IMR-90 (cell line): ENCODE measurements at regions not wholly inside any gene's neighbourhood (a gene's known extent, or its start where the extent isn't known, plus 50 kb on each side); places are given as distances from the start of the nearest gene placed in this dataset.

ENCODE experiments used
- ATAC-seq: fragments of 200-7000 bp; cut with Tn5 transposase; 2 replicates; pipeline ENCODE4 v1.9.1; 2020; ENCODE audit warnings: low read depth, mild to moderate bottlenecking, moderate library complexity
- BruUV-seq: library from RNA; stranded (reverse); fragments of 400-500 nt; replicated peaks from 2 replicates; lab custom pipeline; 2021; lab: Mats Ljungman, UMichigan
- CTCF ChIA-PET: fragments of 300-600 bp; formaldehyde crosslinking; extraction: SDS; loops from one replicate; lab custom pipeline; 2021; ENCODE audit warnings: antibody characterized with exemption; lab: Yijun Ruan, JAX
- POLR2A ChIA-PET: fragments of 300-600 bp; sonication (Branson Sonifier 250); formaldehyde crosslinking; loops from one replicate; lab custom pipeline; 2022; ENCODE audit warnings: antibody characterized with exemption; ENCODE audit not compliant: unreplicated experiment; lab: Charles Lee
- DNase-seq: peaks from one replicate; pipeline ENCODE4 v3.0.0; 2013
- H2AFZ ChIP-seq: replicated peaks from 2 replicates; pipeline ENCODE3; 2013; ENCODE audit warnings: low read length, mild to moderate bottlenecking; ENCODE audit not compliant: poor library complexity
- H2AK5ac ChIP-seq: 2 replicates; pipeline ENCODE4 v1.6.1; 2013; ENCODE audit warnings: low read depth, low read length, inconsistent platforms
- H2AK9ac ChIP-seq: replicated peaks from 2 replicates; pipeline ENCODE3; 2013; ENCODE audit warnings: mild to moderate bottlenecking, low read depth, low read length, moderate library complexity; ENCODE audit not compliant: poor library complexity
- H2BK120ac ChIP-seq: 2 replicates; pipeline ENCODE4 v1.6.1; 2013; ENCODE audit warnings: low read depth, low read length, inconsistent platforms
- H2BK15ac ChIP-seq: 3 replicates; pipeline ENCODE4 v1.6.1; 2013; ENCODE audit warnings: low read depth, low read length, inconsistent platforms
- H2BK20ac ChIP-seq: 2 replicates; pipeline ENCODE4 v1.6.1; 2013; ENCODE audit warnings: low read depth, mild to moderate bottlenecking, inconsistent platforms, low read length, moderate library complexity
- H2BK5ac ChIP-seq: 2 replicates; pipeline ENCODE4 v1.6.1; 2013; ENCODE audit warnings: mild to moderate bottlenecking, low read depth, low read length, inconsistent platforms; ENCODE audit not compliant: poor library complexity, severe bottlenecking
- H3K14ac ChIP-seq: replicated peaks from 2 replicates; pipeline ENCODE4 v1.6.1; 2013; ENCODE audit warnings: low read depth, low read length, inconsistent platforms
- H3K18ac ChIP-seq: 2 replicates; pipeline ENCODE4 v1.6.1; 2013; ENCODE audit warnings: low read depth, low read length, control low read depth
- H3K23ac ChIP-seq: 2 replicates; pipeline ENCODE4 v1.6.1; 2013; ENCODE audit warnings: low read depth, low read length, inconsistent platforms
- H3K27ac ChIP-seq: 2 replicates; pipeline ENCODE4 v1.5.1; 2013; ENCODE audit warnings: mild to moderate bottlenecking, control low read depth, low read length; ENCODE audit not compliant: insufficient read depth
- H3K27me3 ChIP-seq: 2 replicates; pipeline ENCODE4 v1.6.1; 2013; ENCODE audit warnings: low read length; ENCODE audit not compliant: control insufficient read depth, insufficient read depth
- H3K36me3 ChIP-seq: 2 replicates; pipeline ENCODE4 v1.6.1; 2013; ENCODE audit warnings: low read length, mixed read lengths; ENCODE audit not compliant: control insufficient read depth, insufficient read depth
- H3K4ac ChIP-seq: 2 replicates; pipeline ENCODE4 v1.6.1; 2013; ENCODE audit warnings: low read depth, low read length, inconsistent platforms
- H3K4me1 ChIP-seq: 2 replicates; pipeline ENCODE4 v1.6.1; 2013; ENCODE audit warnings: low read length, mixed read lengths; ENCODE audit not compliant: control insufficient read depth, insufficient read depth
- H3K4me2 ChIP-seq: 2 replicates; pipeline ENCODE4 v1.6.1; 2013; ENCODE audit warnings: low read depth, mild to moderate bottlenecking, control low read depth, low read length, moderate library complexity
- H3K4me3 ChIP-seq: 2 replicates; pipeline ENCODE4 v1.5.1; 2013; ENCODE audit warnings: low read depth, mild to moderate bottlenecking, control low read depth, low read length, moderate library complexity; ENCODE audit not compliant: insufficient read depth
- H3K56ac ChIP-seq: 2 replicates; pipeline ENCODE4 v1.6.1; 2013; ENCODE audit warnings: low read length, inconsistent platforms; ENCODE audit not compliant: insufficient read depth; ENCODE audit errors: extremely low read depth
- H3K79me1 ChIP-seq, 2 experiments: 2 replicates each; pipeline ENCODE4 v1.6.1; 2013; ENCODE audit warnings: low read length in 2 of 2, inconsistent platforms in 1 of 2, low read depth in 1 of 2
- H3K9ac ChIP-seq: 2 replicates; pipeline ENCODE4 v1.6.1; 2013; ENCODE audit warnings: low read depth, low read length, control low read depth
- H3K9me1 ChIP-seq: 2 replicates; pipeline ENCODE4 v1.6.1; 2013; ENCODE audit warnings: low read length, inconsistent platforms; ENCODE audit not compliant: insufficient read depth
- H3K9me3 ChIP-seq: 2 replicates; pipeline ENCODE4 v1.6.1; 2013; ENCODE audit warnings: low read length; ENCODE audit not compliant: control insufficient read depth, insufficient read depth
- H4K20me1 ChIP-seq: 2 replicates; pipeline ENCODE4 v1.6.1; 2013; ENCODE audit warnings: low read length, inconsistent platforms; ENCODE audit not compliant: insufficient read depth
- H4K5ac ChIP-seq: 2 replicates; pipeline ENCODE4 v1.6.1; 2013; ENCODE audit warnings: mild to moderate bottlenecking, low read depth, low read length, control low read depth
- H4K8ac ChIP-seq, 2 experiments: 2 replicates each; pipeline ENCODE4 v1.6.1; 2013; ENCODE audit warnings: low read depth in 2 of 2, low read length in 2 of 2, control low read depth in 1 of 2, inconsistent platforms in 1 of 2
- H4K91ac ChIP-seq: 2 replicates; pipeline ENCODE4 v1.6.1; 2013; ENCODE audit warnings: low read depth, low read length, inconsistent platforms; ENCODE audit not compliant: insufficient read depth
- BHLHE40 ChIP-seq: fragments of 150-350 bp; IDR thresholded peaks from 2 replicates; pipeline ENCODE4 v1.6.1; 2016; ENCODE audit warnings: mild to moderate bottlenecking, low read depth, low read length
- CEBPB ChIP-seq: IDR thresholded peaks from 2 replicates; pipeline ENCODE4 v1.6.1; 2012; ENCODE audit warnings: low read depth, low read length, improper control_type of control experiment
- ELK1 ChIP-seq: fragments of 150-350 bp; IDR thresholded peaks from 2 replicates; pipeline ENCODE4 v1.6.1; 2016; ENCODE audit warnings: low read depth, mild to moderate bottlenecking, low read length, moderate library complexity, borderline replicate concordance
- FOS ChIP-seq: fragments of 150-350 bp; IDR thresholded peaks from 2 replicates; pipeline ENCODE4 v1.6.1; 2016; ENCODE audit warnings: low read depth, low read length
- MAFK ChIP-seq: IDR thresholded peaks from 2 replicates; pipeline ENCODE4 v1.6.1; 2012; ENCODE audit warnings: low read depth, low read length, improper control_type of control experiment
- NFE2L2 ChIP-seq: fragments of 150-350 bp; IDR thresholded peaks from 2 replicates; pipeline ENCODE4 v1.6.1; 2016; ENCODE audit warnings: low read depth, mild to moderate bottlenecking, low read length
- POLR2A ChIP-seq: IDR thresholded peaks from 2 replicates; pipeline ENCODE4 v1.6.1; 2012; ENCODE audit warnings: mild to moderate bottlenecking, low read depth, low read length
- RAD21 ChIP-seq: IDR thresholded peaks from 2 replicates; pipeline ENCODE4 v1.6.1; 2012; ENCODE audit warnings: low read length, improper control_type of control experiment
- RCOR1 ChIP-seq: IDR thresholded peaks from 2 replicates; pipeline ENCODE4 v1.6.1; 2012; ENCODE audit warnings: mild to moderate bottlenecking, low read length, improper control_type of control experiment; ENCODE audit not compliant: insufficient replicate concordance
- RFX5 ChIP-seq: IDR thresholded peaks from 2 replicates; pipeline ENCODE4 v1.8.0; 2012; ENCODE audit warnings: low read depth, mild to moderate bottlenecking, low read length, moderate library complexity
- SMC3 ChIP-seq: fragments of 150-350 bp; IDR thresholded peaks from 2 replicates; pipeline ENCODE4 v1.6.1; 2016; ENCODE audit warnings: low read depth, mild to moderate bottlenecking, antibody characterized with exemption, low read length, moderate library complexity
- WGBS, 2 experiments: methylation state at CpG; one replicate each; pipeline versions ENCODE4 v1.1.5 to v1.1.7; 2013; ENCODE audit warnings: missing lambda C conversion rate in 2 of 2; ENCODE audit not compliant: insufficient read length in 1 of 2; ENCODE audit errors: extremely low coverage in 2 of 2; 5-methylcytosine and 5-hydroxymethylcytosine counted together
- dilution Hi-C: fragments of 300-500 bp; cut with HindIII; formaldehyde crosslinking; loops from one replicate; pipeline ENCODE4 v1.14.3; 2018; ENCODE audit warnings: low sequenced_read_pairs; ENCODE audit not compliant: unreplicated experiment
- in situ Hi-C: fragments of 300-500 bp; cut with MboI; formaldehyde crosslinking; loops from 3 replicates; pipeline ENCODE4 v1.14.3; 2019; ENCODE audit warnings: low sequenced_read_pairs, inconsistent platforms, mixed read lengths
- intact Hi-C: fragments of 100-400 bp; cut with micrococcal nuclease; formaldehyde crosslinking; loops from 2 replicates; pipeline ENCODE4 v1.10.0; 2022
- TF ChIP-seq, protein P1 (sequence below): conservative IDR thresholded peaks from 2 replicates; pipeline ENCODE4 v1.5.1; 2012; ENCODE audit warnings: mild to moderate bottlenecking, low read depth, low read length, improper control_type of control experiment
- TF ChIP-seq, protein P2 (sequence below): fragments of 150-350 bp; IDR thresholded peaks from 2 replicates; pipeline ENCODE4 v1.6.1; 2017; ENCODE audit warnings: mild to moderate bottlenecking, antibody characterized with exemption, low read length, low read depth

DNA sequence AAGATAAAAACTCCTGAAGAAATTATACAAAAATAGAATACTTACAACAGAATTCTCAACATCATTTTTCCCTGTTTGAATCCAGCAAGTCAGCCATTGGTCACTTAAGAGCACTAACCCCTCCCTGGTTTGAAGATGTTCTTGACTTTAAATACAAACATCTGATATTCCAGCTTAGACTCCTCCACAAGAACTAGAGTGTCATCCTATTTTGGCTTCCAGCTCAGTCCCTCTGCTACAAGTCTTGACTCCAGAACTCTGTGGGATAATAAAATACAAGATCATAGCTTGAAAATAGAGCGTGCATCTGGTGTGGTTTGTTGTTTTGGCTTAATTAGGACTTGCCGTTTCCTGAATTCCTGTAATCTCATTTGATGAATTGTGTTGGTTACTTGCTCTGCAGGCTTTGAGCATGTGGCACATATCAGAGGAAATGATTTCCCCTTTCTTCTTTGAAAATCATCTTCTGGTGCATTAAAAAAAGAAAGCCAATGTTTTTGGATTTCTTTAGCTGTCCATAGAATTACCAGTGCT, 63.7 kb upstream of the DPT start:
- Histone ChIP-seq H3K18ac (no peak overlapping the region), H3K9me3 (no peaks in the 10 kb centered on the region), H3K23ac (no peak overlapping the region), H3K4ac (no peak overlapping the region), H3K14ac (no peak overlapping the region), H4K91ac (no peak overlapping the region), H3K9me1 (no peaks in the 10 kb centered on the region), H2AK9ac (no peak overlapping the region), H3K4me3 (no peak overlapping the region), H2BK5ac (no peak overlapping the region), H2AFZ (no peak overlapping the region), H3K4me1 (no peaks in the 10 kb centered on the region), H4K20me1 (no peaks in the 10 kb centered on the region), H3K27ac (no peak overlapping the region), H3K79me1 (no peaks in the 10 kb centered on the region), H3K27me3 (no peaks in the 10 kb centered on the region), H2BK20ac (no peak overlapping the region), H3K56ac (no peak overlapping the region), H3K9ac (no peak overlapping the region), H4K5ac (no peak overlapping the region), H3K4me2 (no peak overlapping the region), H2AK5ac (no peak overlapping the region), H3K36me3 (no peaks in the 10 kb centered on the region), H2BK15ac (no peak overlapping the region), H2BK120ac (no peak overlapping the region), H4K8ac (no peak overlapping the region)
- no peak for TF ChIP-seq RFX5
- TF ChIP-seq BHLHE40, result no peak
- no peak for TF ChIP-seq FOS
- no peak for TF ChIP-seq CEBPB
- no peak for TF ChIP-seq NFE2L2
- TF ChIP-seq POLR2A, result no peak
- no peak for TF ChIP-seq RCOR1
- TF ChIP-seq ELK1, result no peak
- no peak for TF ChIP-seq RAD21
- no peak for TF ChIP-seq MAFK
- TF ChIP-seq, protein P1, sequence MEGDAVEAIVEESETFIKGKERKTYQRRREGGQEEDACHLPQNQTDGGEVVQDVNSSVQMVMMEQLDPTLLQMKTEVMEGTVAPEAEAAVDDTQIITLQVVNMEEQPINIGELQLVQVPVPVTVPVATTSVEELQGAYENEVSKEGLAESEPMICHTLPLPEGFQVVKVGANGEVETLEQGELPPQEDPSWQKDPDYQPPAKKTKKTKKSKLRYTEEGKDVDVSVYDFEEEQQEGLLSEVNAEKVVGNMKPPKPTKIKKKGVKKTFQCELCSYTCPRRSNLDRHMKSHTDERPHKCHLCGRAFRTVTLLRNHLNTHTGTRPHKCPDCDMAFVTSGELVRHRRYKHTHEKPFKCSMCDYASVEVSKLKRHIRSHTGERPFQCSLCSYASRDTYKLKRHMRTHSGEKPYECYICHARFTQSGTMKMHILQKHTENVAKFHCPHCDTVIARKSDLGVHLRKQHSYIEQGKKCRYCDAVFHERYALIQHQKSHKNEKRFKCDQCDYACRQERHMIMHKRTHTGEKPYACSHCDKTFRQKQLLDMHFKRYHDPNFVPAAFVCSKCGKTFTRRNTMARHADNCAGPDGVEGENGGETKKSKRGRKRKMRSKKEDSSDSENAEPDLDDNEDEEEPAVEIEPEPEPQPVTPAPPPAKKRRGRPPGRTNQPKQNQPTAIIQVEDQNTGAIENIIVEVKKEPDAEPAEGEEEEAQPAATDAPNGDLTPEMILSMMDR, result no peak
- TF ChIP-seq SMC3, result no peak
- TF ChIP-seq, protein P2, sequence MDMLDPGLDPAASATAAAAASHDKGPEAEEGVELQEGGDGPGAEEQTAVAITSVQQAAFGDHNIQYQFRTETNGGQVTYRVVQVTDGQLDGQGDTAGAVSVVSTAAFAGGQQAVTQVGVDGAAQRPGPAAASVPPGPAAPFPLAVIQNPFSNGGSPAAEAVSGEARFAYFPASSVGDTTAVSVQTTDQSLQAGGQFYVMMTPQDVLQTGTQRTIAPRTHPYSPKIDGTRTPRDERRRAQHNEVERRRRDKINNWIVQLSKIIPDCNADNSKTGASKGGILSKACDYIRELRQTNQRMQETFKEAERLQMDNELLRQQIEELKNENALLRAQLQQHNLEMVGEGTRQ, result no peak
- ChIA-PET POLR2A (no interaction called here), CTCF (no interaction called here)
- in situ Hi-C loops (no loop called here), dilution Hi-C loops (no loop called here), intact Hi-C loops (no loop called here)
- no TSS peak for BruUV-seq
- no peak for ATAC-seq
- DNase-seq, result no peak
- WGBS, 2 experiments, result no CpG with 5 or more reads among the region's 2 CpGs
